NT2/D1 (cell line): ENCODE measurements at regions not wholly inside any gene's neighbourhood (a gene's known extent, or its start where the extent isn't known, plus 50 kb on each side); places are given as distances from the start of the nearest gene placed in this dataset.

Source experiments
- SUZ12 ChIP-seq: IDR thresholded peaks from 2 replicates; pipeline ENCODE4 v1.6.1; 2011; ENCODE audit not compliant: insufficient read length, insufficient read depth; ENCODE audit errors: extremely low read depth
- YY1 ChIP-seq: IDR thresholded peaks from 2 replicates; pipeline ENCODE4 v1.6.1; 2011; ENCODE audit not compliant: insufficient read length, insufficient read depth

DNA sequence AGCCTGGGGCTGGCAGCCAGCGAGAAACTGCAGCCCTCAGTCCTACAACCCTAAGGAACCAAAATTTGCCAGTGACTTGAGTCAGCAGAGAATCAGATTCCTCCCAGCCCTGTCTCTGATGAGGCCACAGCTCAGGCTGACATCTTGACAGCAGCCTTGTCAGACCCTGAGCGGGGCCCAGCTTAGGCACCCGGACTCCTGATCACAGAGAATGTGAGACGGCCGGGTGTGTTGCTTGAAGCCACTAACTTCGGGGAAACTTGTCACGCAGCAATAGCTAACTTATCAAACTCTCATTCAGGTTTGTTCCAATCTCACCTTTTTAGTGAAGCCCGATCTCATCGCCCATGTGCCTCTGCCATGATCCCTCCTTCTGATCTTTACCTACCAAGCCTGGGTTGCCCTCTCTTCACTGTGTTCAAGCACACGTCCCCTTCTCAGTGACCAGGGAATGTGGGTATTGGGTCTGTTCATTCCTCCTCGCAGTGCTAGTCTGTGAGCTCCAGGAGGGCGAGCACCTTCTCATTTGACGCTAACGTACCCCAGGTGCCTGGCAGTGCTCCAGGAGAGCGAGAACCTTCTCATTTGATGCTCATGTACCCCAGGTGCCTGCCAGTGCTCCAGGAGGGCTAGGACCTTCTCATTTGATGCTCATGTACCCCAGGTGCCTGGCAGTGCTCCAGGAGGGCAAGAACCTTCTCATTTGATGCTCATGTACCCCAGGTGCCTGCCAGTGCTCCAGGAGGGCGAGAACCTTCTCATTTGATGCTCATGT lies 280.7 kb downstream of the BRD1 start:
- TF ChIP-seq SUZ12 (no peak), YY1 (no peak)
